Neutrophil (primary cell): ENCODE measurements at regions not wholly inside any gene's neighbourhood (a gene's known extent, or its start where the extent isn't known, plus 50 kb on each side); places are given as distances from the start of the nearest gene placed in this dataset.

Experiments used
- H3K27ac ChIP-seq: fragments of 200-600 bp; sonication (generic); 2 replicates; pipeline ENCODE4 v1.5.1; 2016; ENCODE audit warnings: mild to moderate bottlenecking, moderate library complexity
- H3K27me3 ChIP-seq: fragments of 200-600 bp; sonication (generic); 2 replicates; pipeline ENCODE4 v1.6.0; 2016; ENCODE audit warnings: mild to moderate bottlenecking
- H3K36me3 ChIP-seq: fragments of 200-600 bp; sonication (generic); 2 replicates; pipeline ENCODE4 v1.5.1; 2017
- H3K4me1 ChIP-seq, 2 experiments: fragments of 200-600 bp in 1 of 2; sonication (generic) in 1 of 2; 1 replicate in 1 of 2; 2 replicates in 1 of 2; pipeline versions ENCODE4 v1.5.1 to v1.6.1; 2013 to 2016; ENCODE audit warnings: low read depth in 1 of 2, low read length in 1 of 2, mild to moderate bottlenecking in 1 of 2, moderate library complexity in 1 of 2; ENCODE audit not compliant: control insufficient read depth in 1 of 2, insufficient read depth in 1 of 2
- H3K4me3 ChIP-seq, 2 experiments: fragments of 200-600 bp in 1 of 2; sonication (generic) in 1 of 2; 1 replicate in 1 of 2; 2 replicates in 1 of 2; pipeline ENCODE4 v1.5.1; 2013 to 2016; ENCODE audit warnings: low read depth in 1 of 2, low read length in 1 of 2, mild to moderate bottlenecking in 1 of 2, moderate library complexity in 1 of 2
- H3K9me3 ChIP-seq: fragments of 200-600 bp; sonication (generic); 2 replicates; pipeline ENCODE4 v1.5.1; 2016
- TF ChIP-seq, protein P1 (sequence below): fragments of 200-600 bp; sonication (generic); IDR thresholded peaks from 2 replicates; pipeline ENCODE4 v1.5.1; 2016; ENCODE audit warnings: antibody characterized with exemption

DNA sequence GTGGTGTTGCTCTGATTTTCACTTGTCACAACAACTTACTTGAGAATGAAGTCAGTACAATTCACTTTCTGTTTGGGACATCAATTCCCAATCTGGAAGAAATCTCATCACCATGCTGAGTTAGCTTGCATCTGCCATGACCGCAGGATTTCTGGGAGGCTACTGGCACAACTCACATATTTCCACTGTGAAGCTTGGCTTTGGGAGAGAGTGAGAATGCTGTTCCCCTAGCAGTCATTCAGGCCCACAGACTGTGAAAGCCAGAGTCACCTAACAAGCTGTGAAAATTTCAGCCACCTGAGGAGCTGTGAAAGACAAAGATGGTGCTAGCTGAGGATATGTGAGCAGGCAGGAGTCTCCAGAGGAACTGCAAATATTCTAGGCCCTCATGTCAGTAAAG is 365.2 kb upstream of the TUSC1 start:
- Histone ChIP-seq H3K36me3 (no peaks in the 10 kb centered on the region), H3K27me3 (no peaks in the 10 kb centered on the region), H3K4me3 (no peak overlapping the region), H3K9me3 (no peaks in the 10 kb centered on the region), H3K27ac (no peak overlapping the region), H3K4me1 (no peaks in the 10 kb centered on the region)
- TF ChIP-seq, protein P1, sequence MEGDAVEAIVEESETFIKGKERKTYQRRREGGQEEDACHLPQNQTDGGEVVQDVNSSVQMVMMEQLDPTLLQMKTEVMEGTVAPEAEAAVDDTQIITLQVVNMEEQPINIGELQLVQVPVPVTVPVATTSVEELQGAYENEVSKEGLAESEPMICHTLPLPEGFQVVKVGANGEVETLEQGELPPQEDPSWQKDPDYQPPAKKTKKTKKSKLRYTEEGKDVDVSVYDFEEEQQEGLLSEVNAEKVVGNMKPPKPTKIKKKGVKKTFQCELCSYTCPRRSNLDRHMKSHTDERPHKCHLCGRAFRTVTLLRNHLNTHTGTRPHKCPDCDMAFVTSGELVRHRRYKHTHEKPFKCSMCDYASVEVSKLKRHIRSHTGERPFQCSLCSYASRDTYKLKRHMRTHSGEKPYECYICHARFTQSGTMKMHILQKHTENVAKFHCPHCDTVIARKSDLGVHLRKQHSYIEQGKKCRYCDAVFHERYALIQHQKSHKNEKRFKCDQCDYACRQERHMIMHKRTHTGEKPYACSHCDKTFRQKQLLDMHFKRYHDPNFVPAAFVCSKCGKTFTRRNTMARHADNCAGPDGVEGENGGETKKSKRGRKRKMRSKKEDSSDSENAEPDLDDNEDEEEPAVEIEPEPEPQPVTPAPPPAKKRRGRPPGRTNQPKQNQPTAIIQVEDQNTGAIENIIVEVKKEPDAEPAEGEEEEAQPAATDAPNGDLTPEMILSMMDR, result no peak

DNA sequence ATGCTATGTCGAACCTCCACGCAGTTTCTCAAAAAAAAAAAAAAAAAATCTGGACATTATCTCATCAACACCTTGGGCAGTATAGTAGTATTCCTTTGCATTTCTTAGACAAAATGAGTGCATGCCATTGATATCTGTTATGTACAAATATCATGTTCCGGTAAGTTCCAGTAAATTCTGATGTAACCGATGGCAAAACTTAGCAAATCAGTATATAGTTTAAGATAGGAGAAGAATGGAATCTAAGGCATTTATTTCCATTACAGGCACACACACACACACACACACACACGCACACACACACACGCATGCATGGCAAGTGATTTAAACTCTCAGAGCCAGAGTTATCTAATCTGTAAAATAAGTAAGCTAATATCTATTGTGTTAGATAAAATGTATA is 356.5 kb upstream of the TUSC1 start:
- Histone ChIP-seq H3K4me3 (no peak overlapping the region), H3K36me3 (no peaks in the 10 kb centered on the region), H3K27me3 (no peaks in the 10 kb centered on the region), H3K4me1 (no peaks in the 10 kb centered on the region), H3K9me3 (no peaks in the 10 kb centered on the region), H3K27ac (no peak overlapping the region)
- TF ChIP-seq, protein P1, result no peak

DNA sequence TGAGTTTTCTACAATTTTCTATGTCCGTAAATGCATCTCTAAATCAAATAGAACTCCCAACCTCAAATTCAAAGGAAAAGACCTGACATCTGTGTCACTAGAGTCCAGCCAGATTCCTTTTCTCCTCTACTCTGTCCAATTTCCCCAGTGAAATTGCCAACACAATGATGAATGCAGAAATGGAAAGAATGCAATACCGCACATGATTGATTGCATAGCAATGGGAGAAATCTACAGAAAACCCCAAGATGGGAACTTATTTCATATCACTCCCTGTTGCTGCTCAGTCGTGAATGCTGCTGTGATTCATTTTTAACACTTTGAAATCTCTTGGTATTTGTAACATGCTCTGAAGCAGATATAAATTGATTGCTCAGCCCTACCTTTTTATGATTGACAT is 355.1 kb upstream of the TUSC1 start:
- Histone ChIP-seq H3K9me3 (no peaks in the 10 kb centered on the region), H3K4me3 (no peak overlapping the region), H3K36me3 (no peaks in the 10 kb centered on the region), H3K27ac (no peak overlapping the region), H3K4me1 (no peaks in the 10 kb centered on the region), H3K27me3 (no peaks in the 10 kb centered on the region)
- TF ChIP-seq, protein P1, result no peak

DNA sequence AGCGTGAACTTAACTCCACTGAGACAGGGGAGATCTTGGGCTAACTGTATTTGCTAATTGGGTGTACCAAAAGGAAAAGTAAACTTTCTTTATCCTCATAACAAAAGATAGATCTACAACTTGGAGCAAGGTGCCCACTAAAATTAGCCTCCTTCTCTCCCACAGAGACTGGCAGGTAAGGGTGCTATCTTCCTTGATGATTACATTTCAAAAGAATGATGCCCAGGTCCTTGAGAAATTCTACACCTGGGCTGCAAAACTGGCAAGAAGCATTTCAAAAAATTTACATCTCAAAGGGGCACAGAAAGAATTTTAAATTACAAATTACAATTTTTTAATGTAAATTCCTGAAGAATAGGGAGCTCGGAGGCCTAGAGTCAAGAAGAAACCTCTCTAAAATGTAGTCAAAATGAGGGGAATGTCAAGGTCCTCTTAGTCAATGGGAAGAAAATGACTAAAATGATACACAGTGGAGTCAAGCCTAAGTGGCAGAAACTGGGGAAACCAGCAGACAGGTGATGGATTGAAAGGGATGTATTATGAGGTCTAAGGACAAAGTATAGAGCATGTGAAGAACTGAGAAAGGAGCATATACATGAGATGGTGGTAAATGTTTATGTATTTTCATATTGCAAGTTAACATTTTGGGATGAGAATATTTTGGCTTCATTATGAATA is 348.3 kb upstream of the TUSC1 start:
- Histone ChIP-seq H3K36me3 (no peaks in the 10 kb centered on the region), H3K9me3 (no peaks in the 10 kb centered on the region), H3K4me3 (no peak overlapping the region), H3K27ac (no peak overlapping the region), H3K4me1 (no peaks in the 10 kb centered on the region), H3K27me3 (no peaks in the 10 kb centered on the region)
- TF ChIP-seq, protein P1, result no peak

DNA sequence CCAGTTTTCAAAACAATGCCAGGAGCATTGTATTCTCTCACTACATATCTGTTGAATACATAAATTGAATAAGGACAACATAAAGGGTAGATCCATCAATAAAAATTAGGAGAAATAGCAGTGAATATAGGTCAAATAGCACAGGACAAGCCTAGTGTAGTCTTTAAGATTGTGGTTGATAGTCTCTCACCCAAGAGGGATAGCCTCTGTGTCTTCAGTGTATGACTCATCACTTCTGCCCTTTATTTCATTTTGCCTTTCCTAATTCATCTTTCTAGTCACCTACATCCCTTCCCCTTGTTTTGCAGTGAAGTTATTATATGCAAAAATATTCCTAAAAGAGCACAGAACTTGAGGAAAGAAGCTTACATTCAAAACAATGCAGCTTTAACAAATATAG is 335.0 kb upstream of the TUSC1 start:
- Histone ChIP-seq H3K4me1 (no peaks in the 10 kb centered on the region), H3K36me3 (no peaks in the 10 kb centered on the region), H3K9me3 (no peaks in the 10 kb centered on the region), H3K4me3 (no peak overlapping the region), H3K27me3 (no peaks in the 10 kb centered on the region), H3K27ac (no peak overlapping the region)
- TF ChIP-seq, protein P1, result no peak
